Psoas muscle (tissue), 7 donors: ENCODE measurements at regions not wholly inside any gene's neighbourhood (a gene's known extent, or its start where the extent isn't known, plus 50 kb on each side); places are given as distances from the start of the nearest gene placed in this dataset.
"Not testable (repeated sequence)": the region's sequence is repeated elsewhere in the genome, so short reads cannot be mapped to it uniquely, and the experiment has no call there.

Experiments
- ATAC-seq, 4 donors: fragments of 200-7000 bp; cut with Tn5 transposase; one replicate each; pipeline ENCODE4 v1.9.1; 2020; ENCODE audit warnings: moderate library complexity in 3 of 4, mild to moderate bottlenecking in 2 of 4
- DNase-seq, 2 donors: peaks; one replicate each; pipeline ENCODE4 v3.0.0-alpha.2; 2020
- H3K27ac ChIP-seq: fragments of 200-600 bp; one replicate; pipeline ENCODE4 v1.8.0; 2022
- H3K27me3 ChIP-seq, 3 donors: fragments of 200-600 bp in 1 of 3; one replicate each; pipeline versions ENCODE4 v1.6.1 to v1.8.0; 2013 to 2022; ENCODE audit warnings: low read length in 2 of 3, mild to moderate bottlenecking in 2 of 3, moderate library complexity in 1 of 3; ENCODE audit not compliant: insufficient read depth in 3 of 3
- H3K36me3 ChIP-seq, 2 donors: fragments of 200-600 bp in 1 of 2; one replicate each; pipeline versions ENCODE4 v1.6.1 to v1.8.0; 2013 to 2022; ENCODE audit warnings: low read depth in 1 of 2, mild to moderate bottlenecking in 1 of 2, moderate library complexity in 1 of 2; ENCODE audit not compliant: insufficient read depth in 1 of 2
- H3K4me1 ChIP-seq: fragments of 200-600 bp; one replicate; pipeline ENCODE4 v1.8.0; 2022
- H3K4me3 ChIP-seq: fragments of 200-600 bp; one replicate; pipeline ENCODE4 v1.8.0; 2022; ENCODE audit warnings: mild to moderate bottlenecking
- H3K9me3 ChIP-seq: fragments of 200-600 bp; one replicate; pipeline ENCODE4 v1.8.0; 2022
- CTCF ChIP-seq: fragments of 200-600 bp; IDR thresholded peaks from one replicate; pipeline ENCODE4 v1.8.0; 2022; ENCODE audit warnings: antibody characterized with exemption
- WGBS, 3 donors: extraction: QIAGEN DNeasy Blood & Tissue Kit; methylation state at CpG; one replicate each; pipeline versions ENCODE4 v1.1.6 to v1.1.7; 2013; 5-methylcytosine and 5-hydroxymethylcytosine counted together
- intact Hi-C, 2 donors: fragments of 100-400 bp; cut with DNase I; formaldehyde crosslinking; loops; one replicate each; pipeline versions ENCODE4 v1.11.0 to v1.14.2; 2022
- donor health status: healthy with polysubstance abuse.
- donor health status: DM: no; HTN: no; CAD: no; lungs with moderate emphysema.
- donor health status: Bipolar disorder and iron deficiency.
- donor health status: healthy.
- donor health status: DM: yes; HTN: yes; CAD: no.
- donor health status: DM: no; HTN: no; CAD: no.
- donor health status: DM: yes; HTN: yes; CAD: no.

- Histone ChIP-seq H3K27me3 (no peaks in the 10 kb centered on the region), H3K27ac (no peak overlapping the region), H3K4me3 (no peak overlapping the region), H3K36me3 (no peaks in the 10 kb centered on the region), H3K4me1 (no peaks in the 10 kb centered on the region), H3K9me3 (no peaks in the 10 kb centered on the region)
- TF ChIP-seq CTCF = no peak
- intact Hi-C loops = loop anchor here in 1 of 2 donors (5.0 kb wide), 1 partner anchor 1843 kb away; no protein-coding TSS in a partner anchor
- WGBS, 3 donors = 35 to 55% (median 43%) methylated on average over 1 of the region's 1 CpG
- DNase-seq = no peak
- no peak for ATAC-seq
Measured at GRCh38 chr4:154164931-154165839, 326.4 kb downstream of the DCHS2 start.

- WGBS, 3 donors = 23 to 30% (median 28%) methylated on average over 5 of the region's 5 CpGs
- no peak overlapping the region for H3K27ac ChIP-seq
- no peaks in the 10 kb centered on the region for H3K4me1 ChIP-seq
- H3K27me3 ChIP-seq = no peaks in the 10 kb centered on the region
- no peaks in the 10 kb centered on the region for H3K9me3 ChIP-seq
- no peak for TF ChIP-seq CTCF
- H3K36me3 ChIP-seq = no peaks in the 10 kb centered on the region
- intact Hi-C loops = loop anchor here in 1 of 2 donors (5.0 kb wide), 1 partner anchor 1838 kb away; no protein-coding TSS in a partner anchor
- DNase-seq (no peak), ATAC-seq (no peak)
- H3K4me3 ChIP-seq = no peak overlapping the region
Measured at GRCh38 chr4:154160519-154161301, 330.9 kb downstream of the DCHS2 start.

- TF ChIP-seq CTCF = no peak
- intact Hi-C loops = no loop called here
- WGBS, 3 donors = 57 to 64% (median 63%) methylated on average over 6 of the region's 6 CpGs
Measured at GRCh38 chr4:154158361-154159155, 333.0 kb downstream of the DCHS2 start.

GRCh38 chr4:154152546-154152945 is 339.1 kb downstream of the DCHS2 start:
- no peak overlapping the region for H3K27ac ChIP-seq
- DNase-seq (no peak), ATAC-seq (no peak)
- H3K27me3 ChIP-seq = no peaks in the 10 kb centered on the region
- intact Hi-C loops = no loop called here
- no peaks in the 10 kb centered on the region for H3K4me1 ChIP-seq
- no peak for TF ChIP-seq CTCF
- WGBS, 3 donors = 86 to 89% (median 88%) methylated on average over 13 of the region's 13 CpGs
- no peaks in the 10 kb centered on the region for H3K9me3 ChIP-seq
- no peak overlapping the region for H3K4me3 ChIP-seq
- no peaks in the 10 kb centered on the region for H3K36me3 ChIP-seq

More at GRCh38 chr4:154158361-154159155, 333.0 kb downstream of the DCHS2 start:
- Histone ChIP-seq H3K9me3 (no peaks in the 10 kb centered on the region), H3K27me3 (no peaks in the 10 kb centered on the region), H3K4me3 (no peak overlapping the region), H3K36me3 (no peaks in the 10 kb centered on the region), H3K27ac (no peak overlapping the region), H3K4me1 (no peaks in the 10 kb centered on the region)
- DNase-seq (no peak), ATAC-seq (no peak)

- H3K36me3 ChIP-seq, ATAC-seq, intact Hi-C loops, H3K9me3 ChIP-seq, H3K27me3 ChIP-seq, H3K27ac ChIP-seq, H3K4me1 ChIP-seq, DNase-seq, H3K4me3 ChIP-seq: not testable (repeated sequence)
- 85 to 90% (median 89%) methylated on average over 5 of the region's 5 CpGs for WGBS, 3 donors
Measured at GRCh38 chr4:154149236-154149635, 342.4 kb downstream of the DCHS2 start.
